IMR-90 (cell line): ENCODE measurements at regions not wholly inside any gene's neighbourhood (a gene's known extent, or its start where the extent isn't known, plus 50 kb on each side); places are given as distances from the start of the nearest gene placed in this dataset.

Experiments used
- ATAC-seq: fragments of 200-7000 bp; cut with Tn5 transposase; 2 replicates; pipeline ENCODE4 v1.9.1; 2020; ENCODE audit warnings: low read depth, mild to moderate bottlenecking, moderate library complexity
- BruUV-seq: library from RNA; stranded (reverse); fragments of 400-500 nt; replicated peaks from 2 replicates; lab custom pipeline; 2021; lab: Mats Ljungman, UMichigan
- CTCF ChIA-PET: fragments of 300-600 bp; formaldehyde crosslinking; extraction: SDS; loops from one replicate; lab custom pipeline; 2021; ENCODE audit warnings: antibody characterized with exemption; lab: Yijun Ruan, JAX
- POLR2A ChIA-PET: fragments of 300-600 bp; sonication (Branson Sonifier 250); formaldehyde crosslinking; loops from one replicate; lab custom pipeline; 2022; ENCODE audit warnings: antibody characterized with exemption; ENCODE audit not compliant: unreplicated experiment; lab: Charles Lee
- DNase-seq: peaks from one replicate; pipeline ENCODE4 v3.0.0; 2013
- H2AFZ ChIP-seq: replicated peaks from 2 replicates; pipeline ENCODE3; 2013; ENCODE audit warnings: low read length, mild to moderate bottlenecking; ENCODE audit not compliant: poor library complexity
- H2AK5ac ChIP-seq: 2 replicates; pipeline ENCODE4 v1.6.1; 2013; ENCODE audit warnings: low read depth, low read length, inconsistent platforms
- H2AK9ac ChIP-seq: replicated peaks from 2 replicates; pipeline ENCODE3; 2013; ENCODE audit warnings: mild to moderate bottlenecking, low read depth, low read length, moderate library complexity; ENCODE audit not compliant: poor library complexity
- H2BK120ac ChIP-seq: 2 replicates; pipeline ENCODE4 v1.6.1; 2013; ENCODE audit warnings: low read depth, low read length, inconsistent platforms
- H2BK15ac ChIP-seq: 3 replicates; pipeline ENCODE4 v1.6.1; 2013; ENCODE audit warnings: low read depth, low read length, inconsistent platforms
- H2BK20ac ChIP-seq: 2 replicates; pipeline ENCODE4 v1.6.1; 2013; ENCODE audit warnings: low read depth, mild to moderate bottlenecking, inconsistent platforms, low read length, moderate library complexity
- H2BK5ac ChIP-seq: 2 replicates; pipeline ENCODE4 v1.6.1; 2013; ENCODE audit warnings: mild to moderate bottlenecking, low read depth, low read length, inconsistent platforms; ENCODE audit not compliant: poor library complexity, severe bottlenecking
- H3K14ac ChIP-seq: replicated peaks from 2 replicates; pipeline ENCODE4 v1.6.1; 2013; ENCODE audit warnings: low read depth, low read length, inconsistent platforms
- H3K18ac ChIP-seq: 2 replicates; pipeline ENCODE4 v1.6.1; 2013; ENCODE audit warnings: low read depth, low read length, control low read depth
- H3K23ac ChIP-seq: 2 replicates; pipeline ENCODE4 v1.6.1; 2013; ENCODE audit warnings: low read depth, low read length, inconsistent platforms
- H3K27ac ChIP-seq: 2 replicates; pipeline ENCODE4 v1.5.1; 2013; ENCODE audit warnings: mild to moderate bottlenecking, control low read depth, low read length; ENCODE audit not compliant: insufficient read depth
- H3K27me3 ChIP-seq: 2 replicates; pipeline ENCODE4 v1.6.1; 2013; ENCODE audit warnings: low read length; ENCODE audit not compliant: control insufficient read depth, insufficient read depth
- H3K36me3 ChIP-seq: 2 replicates; pipeline ENCODE4 v1.6.1; 2013; ENCODE audit warnings: low read length, mixed read lengths; ENCODE audit not compliant: control insufficient read depth, insufficient read depth
- H3K4ac ChIP-seq: 2 replicates; pipeline ENCODE4 v1.6.1; 2013; ENCODE audit warnings: low read depth, low read length, inconsistent platforms
- H3K4me1 ChIP-seq: 2 replicates; pipeline ENCODE4 v1.6.1; 2013; ENCODE audit warnings: low read length, mixed read lengths; ENCODE audit not compliant: control insufficient read depth, insufficient read depth
- H3K4me2 ChIP-seq: 2 replicates; pipeline ENCODE4 v1.6.1; 2013; ENCODE audit warnings: low read depth, mild to moderate bottlenecking, control low read depth, low read length, moderate library complexity
- H3K4me3 ChIP-seq: 2 replicates; pipeline ENCODE4 v1.5.1; 2013; ENCODE audit warnings: low read depth, mild to moderate bottlenecking, control low read depth, low read length, moderate library complexity; ENCODE audit not compliant: insufficient read depth
- H3K56ac ChIP-seq: 2 replicates; pipeline ENCODE4 v1.6.1; 2013; ENCODE audit warnings: low read length, inconsistent platforms; ENCODE audit not compliant: insufficient read depth; ENCODE audit errors: extremely low read depth
- H3K79me1 ChIP-seq, 2 experiments: 2 replicates each; pipeline ENCODE4 v1.6.1; 2013; ENCODE audit warnings: low read length in 2 of 2, inconsistent platforms in 1 of 2, low read depth in 1 of 2
- H3K9ac ChIP-seq: 2 replicates; pipeline ENCODE4 v1.6.1; 2013; ENCODE audit warnings: low read depth, low read length, control low read depth
- H3K9me1 ChIP-seq: 2 replicates; pipeline ENCODE4 v1.6.1; 2013; ENCODE audit warnings: low read length, inconsistent platforms; ENCODE audit not compliant: insufficient read depth
- H3K9me3 ChIP-seq: 2 replicates; pipeline ENCODE4 v1.6.1; 2013; ENCODE audit warnings: low read length; ENCODE audit not compliant: control insufficient read depth, insufficient read depth
- H4K20me1 ChIP-seq: 2 replicates; pipeline ENCODE4 v1.6.1; 2013; ENCODE audit warnings: low read length, inconsistent platforms; ENCODE audit not compliant: insufficient read depth
- H4K5ac ChIP-seq: 2 replicates; pipeline ENCODE4 v1.6.1; 2013; ENCODE audit warnings: mild to moderate bottlenecking, low read depth, low read length, control low read depth
- H4K8ac ChIP-seq, 2 experiments: 2 replicates each; pipeline ENCODE4 v1.6.1; 2013; ENCODE audit warnings: low read depth in 2 of 2, low read length in 2 of 2, control low read depth in 1 of 2, inconsistent platforms in 1 of 2
- H4K91ac ChIP-seq: 2 replicates; pipeline ENCODE4 v1.6.1; 2013; ENCODE audit warnings: low read depth, low read length, inconsistent platforms; ENCODE audit not compliant: insufficient read depth
- BHLHE40 ChIP-seq: fragments of 150-350 bp; IDR thresholded peaks from 2 replicates; pipeline ENCODE4 v1.6.1; 2016; ENCODE audit warnings: mild to moderate bottlenecking, low read depth, low read length
- CEBPB ChIP-seq: IDR thresholded peaks from 2 replicates; pipeline ENCODE4 v1.6.1; 2012; ENCODE audit warnings: low read depth, low read length, improper control_type of control experiment
- CHD1 ChIP-seq: IDR thresholded peaks from 2 replicates; pipeline ENCODE4 v1.6.1; 2012; ENCODE audit warnings: low read depth, low read length, improper control_type of control experiment
- FOS ChIP-seq: fragments of 150-350 bp; IDR thresholded peaks from 2 replicates; pipeline ENCODE4 v1.6.1; 2016; ENCODE audit warnings: low read depth, low read length
- MAFK ChIP-seq: IDR thresholded peaks from 2 replicates; pipeline ENCODE4 v1.6.1; 2012; ENCODE audit warnings: low read depth, low read length, improper control_type of control experiment
- MAZ ChIP-seq: IDR thresholded peaks from 2 replicates; pipeline ENCODE4 v1.6.1; 2012; ENCODE audit warnings: low read depth, mild to moderate bottlenecking, low read length, improper control_type of control experiment, moderate library complexity, borderline replicate concordance
- MXI1 ChIP-seq: IDR thresholded peaks from 2 replicates; pipeline ENCODE4 v1.6.1; 2012; ENCODE audit warnings: low read depth, mild to moderate bottlenecking, low read length, moderate library complexity, borderline replicate concordance
- NFE2L2 ChIP-seq: fragments of 150-350 bp; IDR thresholded peaks from 2 replicates; pipeline ENCODE4 v1.6.1; 2016; ENCODE audit warnings: low read depth, mild to moderate bottlenecking, low read length
- POLR2A ChIP-seq: IDR thresholded peaks from 2 replicates; pipeline ENCODE4 v1.6.1; 2012; ENCODE audit warnings: mild to moderate bottlenecking, low read depth, low read length
- RAD21 ChIP-seq: IDR thresholded peaks from 2 replicates; pipeline ENCODE4 v1.6.1; 2012; ENCODE audit warnings: low read length, improper control_type of control experiment
- RCOR1 ChIP-seq: IDR thresholded peaks from 2 replicates; pipeline ENCODE4 v1.6.1; 2012; ENCODE audit warnings: mild to moderate bottlenecking, low read length, improper control_type of control experiment; ENCODE audit not compliant: insufficient replicate concordance
- RFX5 ChIP-seq: IDR thresholded peaks from 2 replicates; pipeline ENCODE4 v1.8.0; 2012; ENCODE audit warnings: low read depth, mild to moderate bottlenecking, low read length, moderate library complexity
- SMC3 ChIP-seq: fragments of 150-350 bp; IDR thresholded peaks from 2 replicates; pipeline ENCODE4 v1.6.1; 2016; ENCODE audit warnings: low read depth, mild to moderate bottlenecking, antibody characterized with exemption, low read length, moderate library complexity
- WGBS, 2 experiments: methylation state at CpG; one replicate each; pipeline versions ENCODE4 v1.1.5 to v1.1.7; 2013; ENCODE audit warnings: missing lambda C conversion rate in 2 of 2; ENCODE audit not compliant: insufficient read length in 1 of 2; ENCODE audit errors: extremely low coverage in 2 of 2; 5-methylcytosine and 5-hydroxymethylcytosine counted together
- dilution Hi-C: fragments of 300-500 bp; cut with HindIII; formaldehyde crosslinking; loops from one replicate; pipeline ENCODE4 v1.14.3; 2018; ENCODE audit warnings: low sequenced_read_pairs; ENCODE audit not compliant: unreplicated experiment
- in situ Hi-C: fragments of 300-500 bp; cut with MboI; formaldehyde crosslinking; loops from 3 replicates; pipeline ENCODE4 v1.14.3; 2019; ENCODE audit warnings: low sequenced_read_pairs, inconsistent platforms, mixed read lengths
- intact Hi-C: fragments of 100-400 bp; cut with micrococcal nuclease; formaldehyde crosslinking; loops from 2 replicates; pipeline ENCODE4 v1.10.0; 2022
- TF ChIP-seq, protein P1 (sequence below): conservative IDR thresholded peaks from 2 replicates; pipeline ENCODE4 v1.5.1; 2012; ENCODE audit warnings: mild to moderate bottlenecking, low read depth, low read length, improper control_type of control experiment
- TF ChIP-seq, protein P2 (sequence below): fragments of 150-350 bp; IDR thresholded peaks from 2 replicates; pipeline ENCODE4 v1.6.1; 2017; ENCODE audit warnings: mild to moderate bottlenecking, antibody characterized with exemption, low read length, low read depth
- TF ChIP-seq, protein P3 (sequence below): fragments of 150-350 bp; IDR thresholded peaks from 2 replicates; pipeline ENCODE4 v1.6.1; 2016; ENCODE audit warnings: low read depth, mild to moderate bottlenecking, low read length, moderate library complexity, borderline replicate concordance

DNA sequence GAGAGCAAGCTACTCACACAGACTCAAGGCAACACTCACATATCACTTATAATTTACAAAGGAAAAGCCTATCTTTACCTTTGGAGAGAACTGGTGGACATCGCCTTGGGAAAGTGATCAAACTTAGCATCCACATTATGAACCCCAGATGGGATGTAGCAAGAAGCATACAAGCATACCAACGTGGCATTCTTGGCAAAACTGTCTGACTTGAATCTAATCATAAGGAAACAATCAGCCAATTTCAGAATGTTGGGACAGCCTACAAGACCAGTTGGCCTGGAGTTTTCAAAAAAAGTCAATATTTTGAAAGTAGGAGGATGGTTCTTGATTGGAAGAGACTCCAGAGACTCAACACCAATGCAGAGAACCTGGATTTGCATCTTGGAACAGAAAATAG is 79.1 kb upstream of the PMAIP1 start:
- no peak overlapping the region for H3K9ac ChIP-seq
- H3K36me3 ChIP-seq, result no peaks in the 10 kb centered on the region
- peaks cover 4% of the 10 kb centered on the region for H3K4me1 ChIP-seq
- H3K79me1 ChIP-seq, result no peaks in the 10 kb centered on the region
- no peak overlapping the region; a peak in 1 of 4 replicates for H4K8ac ChIP-seq
- 0 out of 2 replicates have a peak, but pooled peaks cover 3% of the 10 kb centered on the region for H3K9me1 ChIP-seq
- dilution Hi-C loops, result loop anchor here (25.0 kb wide), 1 partner anchor 383 kb away; no protein-coding TSS in a partner anchor
- H2AK9ac ChIP-seq, result no peak overlapping the region
- peak overlapping the region; percentile 34; the same call in 1 of the 2 replicates for H2BK20ac ChIP-seq
- in situ Hi-C loops, result loop anchor here (5.0 kb wide), 2 partner anchors 188 to 363 kb away; no protein-coding TSS in a partner anchor
- CTCF ChIA-PET, result interaction anchor here (0.9 to 3.5 kb wide), 2 partner anchors 116 to 124 kb away, joined by 3 to 27 read pairs; partner anchors contain the start of gene CCBE1
- no peak for TF ChIP-seq MXI1
- TF ChIP-seq RCOR1, result no peak
- TF ChIP-seq FOS, result no peak
- no peak for TF ChIP-seq RAD21
- TF ChIP-seq, protein P1, sequence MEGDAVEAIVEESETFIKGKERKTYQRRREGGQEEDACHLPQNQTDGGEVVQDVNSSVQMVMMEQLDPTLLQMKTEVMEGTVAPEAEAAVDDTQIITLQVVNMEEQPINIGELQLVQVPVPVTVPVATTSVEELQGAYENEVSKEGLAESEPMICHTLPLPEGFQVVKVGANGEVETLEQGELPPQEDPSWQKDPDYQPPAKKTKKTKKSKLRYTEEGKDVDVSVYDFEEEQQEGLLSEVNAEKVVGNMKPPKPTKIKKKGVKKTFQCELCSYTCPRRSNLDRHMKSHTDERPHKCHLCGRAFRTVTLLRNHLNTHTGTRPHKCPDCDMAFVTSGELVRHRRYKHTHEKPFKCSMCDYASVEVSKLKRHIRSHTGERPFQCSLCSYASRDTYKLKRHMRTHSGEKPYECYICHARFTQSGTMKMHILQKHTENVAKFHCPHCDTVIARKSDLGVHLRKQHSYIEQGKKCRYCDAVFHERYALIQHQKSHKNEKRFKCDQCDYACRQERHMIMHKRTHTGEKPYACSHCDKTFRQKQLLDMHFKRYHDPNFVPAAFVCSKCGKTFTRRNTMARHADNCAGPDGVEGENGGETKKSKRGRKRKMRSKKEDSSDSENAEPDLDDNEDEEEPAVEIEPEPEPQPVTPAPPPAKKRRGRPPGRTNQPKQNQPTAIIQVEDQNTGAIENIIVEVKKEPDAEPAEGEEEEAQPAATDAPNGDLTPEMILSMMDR, result no peak
- TF ChIP-seq MAFK, result no peak
- no peak for TF ChIP-seq BHLHE40
- no peak for TF ChIP-seq NFE2L2
- no peak for TF ChIP-seq CHD1
- no peak for TF ChIP-seq RFX5
- TF ChIP-seq MAZ, result no peak
- no peak for TF ChIP-seq CEBPB
- TF ChIP-seq, protein P2, sequence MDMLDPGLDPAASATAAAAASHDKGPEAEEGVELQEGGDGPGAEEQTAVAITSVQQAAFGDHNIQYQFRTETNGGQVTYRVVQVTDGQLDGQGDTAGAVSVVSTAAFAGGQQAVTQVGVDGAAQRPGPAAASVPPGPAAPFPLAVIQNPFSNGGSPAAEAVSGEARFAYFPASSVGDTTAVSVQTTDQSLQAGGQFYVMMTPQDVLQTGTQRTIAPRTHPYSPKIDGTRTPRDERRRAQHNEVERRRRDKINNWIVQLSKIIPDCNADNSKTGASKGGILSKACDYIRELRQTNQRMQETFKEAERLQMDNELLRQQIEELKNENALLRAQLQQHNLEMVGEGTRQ, result no peak
- TF ChIP-seq, protein P3, sequence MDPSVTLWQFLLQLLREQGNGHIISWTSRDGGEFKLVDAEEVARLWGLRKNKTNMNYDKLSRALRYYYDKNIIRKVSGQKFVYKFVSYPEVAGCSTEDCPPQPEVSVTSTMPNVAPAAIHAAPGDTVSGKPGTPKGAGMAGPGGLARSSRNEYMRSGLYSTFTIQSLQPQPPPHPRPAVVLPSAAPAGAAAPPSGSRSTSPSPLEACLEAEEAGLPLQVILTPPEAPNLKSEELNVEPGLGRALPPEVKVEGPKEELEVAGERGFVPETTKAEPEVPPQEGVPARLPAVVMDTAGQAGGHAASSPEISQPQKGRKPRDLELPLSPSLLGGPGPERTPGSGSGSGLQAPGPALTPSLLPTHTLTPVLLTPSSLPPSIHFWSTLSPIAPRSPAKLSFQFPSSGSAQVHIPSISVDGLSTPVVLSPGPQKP, result no peak
- no peak for TF ChIP-seq POLR2A
- no peak for TF ChIP-seq SMC3
- H3K27me3 ChIP-seq, result no peaks in the 10 kb centered on the region; the same call in 1 of the 2 replicates
- no peak for ATAC-seq
- H2AFZ ChIP-seq, result no peak overlapping the region
- H3K18ac ChIP-seq, result no peak overlapping the region
- BruUV-seq, result no TSS peak
- DNase-seq, result peak; percentile 34
- POLR2A ChIA-PET, result interaction anchor here (1.0 kb wide), 1 partner anchor 123 kb away, joined by 6 read pairs; the partner anchor contains the start of gene CCBE1
- H2BK5ac ChIP-seq, result no peak overlapping the region
- H3K27ac ChIP-seq, result no peak overlapping the region
- H2AK5ac ChIP-seq, result no peak overlapping the region
- WGBS, 2 experiments, result no CpG with 5 or more reads among the region's 2 CpGs
- H3K56ac ChIP-seq, result no peak overlapping the region
- H3K14ac ChIP-seq, result no peak overlapping the region; the same call in 1 of the 2 replicates
- H4K91ac ChIP-seq, result no peak overlapping the region
- H3K9me3 ChIP-seq, result no peaks in the 10 kb centered on the region
- H3K4me3 ChIP-seq, result no peak overlapping the region
- H2BK120ac ChIP-seq, result no peak overlapping the region; the same call in 1 of the 2 replicates
- no peak overlapping the region for H4K5ac ChIP-seq
- H4K20me1 ChIP-seq, result no peaks in the 10 kb centered on the region
- H2BK15ac ChIP-seq, result 0 out of 3 replicates have a peak overlapping the region, but pooled peaks have one; percentile 12
- intact Hi-C loops, result loop anchor here (5.0 kb wide), 1 partner anchor 463 kb away; the partner anchor contains the start of gene LMAN1
- H3K4ac ChIP-seq, result no peak overlapping the region
- H3K4me2 ChIP-seq, result no peak overlapping the region
- H3K23ac ChIP-seq, result no peak overlapping the region
